BE2C (cell line): ENCODE measurements at regions not wholly inside any gene's neighbourhood (a gene's known extent, or its start where the extent isn't known, plus 50 kb on each side); places are given as distances from the start of the nearest gene placed in this dataset.
A peak's percentile ranks its signal among the peaks of the same experiment; 100 is the strongest.

Source experiments
- DNase-seq: peaks from one replicate; pipeline ENCODE4 v3.0.0-alpha.2; 2020
- H3K27me3 ChIP-seq: fragments of 250-450 bp; sonication (Bioruptor Pico); 2 replicates; pipeline ENCODE4 v1.5.1; 2020; ENCODE audit warnings: mild to moderate bottlenecking
- H3K36me3 ChIP-seq: fragments of 250-450 bp; sonication (Bioruptor Pico); 2 replicates; pipeline ENCODE4 v1.5.1; 2020; ENCODE audit warnings: mild to moderate bottlenecking
- H3K4me1 ChIP-seq: fragments of 250-450 bp; sonication (Bioruptor Pico); 2 replicates; pipeline ENCODE4 v1.5.1; 2020
- H3K4me3 ChIP-seq: 2 replicates; pipeline ENCODE4 v1.5.1; 2011; ENCODE audit warnings: low read depth, low read length
- H3K9me3 ChIP-seq: fragments of 250-450 bp; sonication (Bioruptor Pico); 2 replicates; pipeline ENCODE4 v1.5.1; 2020
- CTCF ChIP-seq: IDR thresholded peaks from 2 replicates; pipeline ENCODE4 v1.5.1; 2012; ENCODE audit warnings: mild to moderate bottlenecking, low read depth, low read length

DNA sequence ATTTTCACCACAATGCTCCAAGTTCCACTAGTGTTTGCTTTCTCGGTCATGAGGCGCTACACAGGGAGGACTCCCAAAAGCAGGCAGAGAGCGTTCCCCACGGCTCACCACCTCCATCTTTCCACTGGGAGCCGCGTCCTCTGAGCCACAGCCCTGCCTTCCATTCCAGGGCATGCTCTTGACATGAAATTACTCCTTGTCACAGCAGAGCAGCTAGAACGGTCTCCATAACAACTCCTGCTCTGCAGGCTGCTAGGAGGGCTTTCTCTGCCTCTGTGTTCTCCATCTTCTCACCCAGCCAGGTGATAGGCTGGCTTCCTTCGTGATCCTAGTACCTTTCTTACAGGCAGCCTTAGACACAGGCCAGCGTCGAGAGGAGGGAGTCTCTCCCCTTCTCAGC lies 171.8 kb upstream of the UBL3 start:
- Histone ChIP-seq H3K36me3 (no peaks in the 10 kb centered on the region), H3K27me3 (no peaks in the 10 kb centered on the region), H3K4me1 (no peaks in the 10 kb centered on the region), H3K9me3 (no peaks in the 10 kb centered on the region), H3K4me3 (no peak overlapping the region)
- no peak for TF ChIP-seq CTCF
- DNase-seq = no peak

DNA sequence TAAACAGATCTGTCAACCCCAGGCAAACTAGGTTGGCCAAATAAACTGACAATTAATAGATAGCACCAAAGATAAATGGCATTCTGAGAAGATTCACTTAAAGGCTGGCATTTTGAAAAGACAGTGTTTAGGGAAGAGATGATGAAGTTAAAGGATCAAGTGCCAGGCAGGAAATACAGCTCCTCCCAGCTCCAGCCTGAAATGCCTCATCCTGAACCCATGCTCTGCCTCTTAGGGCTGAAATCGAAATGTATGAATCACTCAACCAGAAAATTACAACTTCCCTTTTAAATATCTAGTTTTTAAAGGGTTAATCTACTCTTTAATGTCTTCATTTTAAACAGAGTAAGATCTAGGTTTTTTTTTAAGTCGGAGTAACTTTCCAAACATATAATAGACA lies 171.2 kb upstream of the UBL3 start:
- Histone ChIP-seq H3K4me1 (no peaks in the 10 kb centered on the region), H3K27me3 (no peaks in the 10 kb centered on the region), H3K9me3 (no peaks in the 10 kb centered on the region), H3K4me3 (no peak overlapping the region), H3K36me3 (no peaks in the 10 kb centered on the region)
- DNase-seq = no peak
- no peak for TF ChIP-seq CTCF

DNA sequence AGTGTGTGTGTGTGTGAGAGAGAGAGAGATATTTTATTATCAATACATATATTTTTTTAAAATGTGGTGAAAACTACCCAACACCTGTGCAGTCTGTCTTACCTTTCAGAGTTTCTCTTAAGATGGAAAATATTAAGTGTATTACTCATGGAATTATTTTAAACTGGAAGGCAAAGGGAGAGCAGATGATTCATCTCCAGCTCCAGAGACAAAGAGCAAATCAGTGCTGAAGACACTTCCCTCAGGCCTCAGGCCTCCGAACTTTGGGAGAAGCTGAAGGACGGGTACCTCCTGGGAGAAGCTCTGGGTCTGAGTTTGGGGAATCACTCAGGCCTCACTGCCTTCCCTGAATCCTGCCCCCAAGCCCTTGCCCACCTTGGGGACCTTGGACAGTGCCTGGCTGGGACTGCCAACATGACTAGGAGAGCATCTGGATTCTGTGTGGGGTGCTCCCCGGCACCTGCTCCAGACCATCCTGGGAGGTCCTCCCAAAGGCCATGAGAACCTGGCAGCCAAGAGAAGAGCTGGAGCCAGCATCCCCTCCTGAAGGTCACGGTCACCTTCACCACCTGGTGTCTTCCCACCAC lies 170.4 kb upstream of the UBL3 start:
- no peaks in the 10 kb centered on the region for H3K36me3 ChIP-seq
- TF ChIP-seq CTCF = no peak
- no peak overlapping the region for H3K4me3 ChIP-seq
- DNase-seq = no peak
- H3K27me3 ChIP-seq = no peaks in the 10 kb centered on the region
- H3K4me1 ChIP-seq = no peaks in the 10 kb centered on the region
- no peaks in the 10 kb centered on the region for H3K9me3 ChIP-seq

- H3K27me3 ChIP-seq = no peaks in the 10 kb centered on the region
- no peak overlapping the region for H3K4me3 ChIP-seq
- H3K36me3 ChIP-seq = no peaks in the 10 kb centered on the region
- TF ChIP-seq CTCF = no peak
- H3K4me1 ChIP-seq = no peaks in the 10 kb centered on the region
- DNase-seq = no peak
- H3K9me3 ChIP-seq = no peaks in the 10 kb centered on the region
Measured at GRCh38 chr13:30019648-30020626, 169.5 kb upstream of the UBL3 start.

- Histone ChIP-seq H3K27me3 (0 out of 2 replicates have a peak, but pooled peaks cover 2% of the 10 kb centered on the region), H3K36me3 (no peaks in the 10 kb centered on the region), H3K4me1 (no peaks in the 10 kb centered on the region), H3K4me3 (no peak overlapping the region), H3K9me3 (no peaks in the 10 kb centered on the region)
- 0 out of 2 replicates have a peak, but pooled peaks have one; percentile 5 for TF ChIP-seq CTCF
- DNase-seq = peak; percentile 14
Measured at GRCh38 chr13:30017880-30018279, 167.5 kb upstream of the UBL3 start.

GRCh38 chr13:30016398-30016797 lies 166.0 kb upstream of the UBL3 start:
- Histone ChIP-seq H3K4me1 (no peaks in the 10 kb centered on the region), H3K4me3 (no peak overlapping the region), H3K9me3 (no peaks in the 10 kb centered on the region), H3K36me3 (no peaks in the 10 kb centered on the region), H3K27me3 (0 out of 2 replicates have a peak, but pooled peaks cover 2% of the 10 kb centered on the region)
- no peak for DNase-seq
- no peak for TF ChIP-seq CTCF
